ENCODE measurements at regions not wholly inside any gene's neighbourhood (a gene's known extent, or its start where the extent isn't known, plus 50 kb on each side); places are given as distances from the start of the nearest gene placed in this dataset.

DNA sequence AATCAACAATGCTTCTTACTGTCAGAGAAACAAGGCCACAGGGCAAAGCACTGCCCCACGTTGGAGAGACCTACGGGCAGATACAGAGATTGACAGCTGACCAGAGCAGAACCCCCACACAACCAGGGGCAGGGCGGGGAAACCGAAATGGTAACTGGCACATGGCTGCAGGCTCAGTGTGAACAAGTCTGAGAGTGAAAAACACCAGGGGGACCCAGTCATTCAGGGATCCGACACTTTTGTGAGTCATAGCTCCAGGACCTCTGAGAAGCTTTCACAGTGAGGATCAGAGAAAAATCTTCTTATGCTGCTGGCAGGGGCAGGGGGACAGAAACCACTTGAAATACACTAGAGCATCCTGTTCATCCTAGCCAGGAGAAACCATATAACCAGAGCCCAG lies 254.2 kb downstream of the C6orf118 start:
- Histone ChIP-seq H3K9me3 (ENCODE audit: low read length) (peaks cover 86% of the 10 kb centered on the region), H3K4me1 (ENCODE audit: insufficient read depth, low read length) (no peaks in the 10 kb centered on the region), H3K4me2 (ENCODE audit: low read depth, low read length) (no peak overlapping the region), H3K9ac (ENCODE audit: insufficient read depth, low read depth, low read length) (no peak overlapping the region), H3K27me3 (ENCODE audit: control insufficient read depth in 1 of 2, insufficient read depth in 2 of 2, low read length in 2 of 2) (no peaks in the 10 kb centered on the region), H3K27ac (ENCODE audit: extremely low read length, insufficient read depth, low read length) (no peak overlapping the region), H3K79me2 (ENCODE audit: insufficient read depth, low read length) (no peaks in the 10 kb centered on the region), H2AFZ (ENCODE audit: low read length) (no peak overlapping the region), H3K36me3 (replicated peaks in 1 of 2; ENCODE audit: control insufficient read depth in 1 of 2, insufficient read depth in 2 of 2, low read length in 2 of 2) (no peaks in the 10 kb centered on the region), H3K4me3 (replicated peaks in 1 of 3; ENCODE audit: insufficient read depth in 1 of 3, low read depth in 2 of 3, low read length in 3 of 3) (no peak overlapping the region), H4K20me1 (ENCODE audit: insufficient read depth, low read length) (no peaks in the 10 kb centered on the region)
- intact Hi-C loops (cut with micrococcal nuclease; ENCODE audit: unreplicated experiment) (no loop called here), in situ Hi-C loops (cut with HindIII; ENCODE audit: extremely low pct_ligation_motif_present, low pct_unique_long_range_greater_than_20kb) (no loop called here)
- FAIRE-seq = no peak
- DNase-seq (ENCODE audit: low spot score) = no peak
- ChIA-PET CTCF (ENCODE audit: low intra/inter-chr PET ratio, low total read pairs) (no interaction called here), POLR2A (no interaction called here)
- ATAC-seq = no peak
- WGBS (ENCODE audit: low lambda C conversion rate) = 7% methylated on average over 5 of the region's 5 CpGs
- BruUV-seq (replicated peaks) = no TSS peak
- TF ChIP-seq XRCC5 (optimal IDR thresholded peaks at IDR 0.05; ENCODE audit: low read length) = no peak
- TF ChIP-seq ZNF230 (CRISPR knock-in tag; IDR thresholded peaks at IDR 0.05) = no peak
- no peak for TF ChIP-seq ZNF121 (CRISPR knock-in tag; IDR thresholded peaks at IDR 0.05)
- no peak for TF ChIP-seq ELK4 (CRISPR knock-in tag; IDR thresholded peaks at IDR 0.05; ENCODE audit: borderline replicate concordance)
- no peak for TF ChIP-seq DMAP1 (CRISPR knock-in tag; IDR thresholded peaks at IDR 0.05)
- no peak for TF ChIP-seq THYN1 (CRISPR knock-in tag; IDR thresholded peaks at IDR 0.05; ENCODE audit: borderline replicate concordance, low read depth)
- TF ChIP-seq AGO2 (optimal IDR thresholded peaks at IDR 0.05; ENCODE audit: low read depth, low read length) = no peak
- no peak for TF ChIP-seq ZNF430 (CRISPR knock-in tag; IDR thresholded peaks at IDR 0.05)
- no peak for TF ChIP-seq ZNF318 (CRISPR knock-in tag; IDR thresholded peaks at IDR 0.05)
- TF ChIP-seq ZFYVE20 (CRISPR knock-in tag; IDR thresholded peaks at IDR 0.05; ENCODE audit: borderline replicate concordance, low read depth) = no peak
- no peak for TF ChIP-seq ZSCAN9 (CRISPR knock-in tag; IDR thresholded peaks at IDR 0.05; ENCODE audit: borderline replicate concordance)
- TF ChIP-seq SP140L (CRISPR knock-in tag; IDR thresholded peaks at IDR 0.05; ENCODE audit: borderline replicate concordance) = no peak
- TF ChIP-seq, protein P1, sequence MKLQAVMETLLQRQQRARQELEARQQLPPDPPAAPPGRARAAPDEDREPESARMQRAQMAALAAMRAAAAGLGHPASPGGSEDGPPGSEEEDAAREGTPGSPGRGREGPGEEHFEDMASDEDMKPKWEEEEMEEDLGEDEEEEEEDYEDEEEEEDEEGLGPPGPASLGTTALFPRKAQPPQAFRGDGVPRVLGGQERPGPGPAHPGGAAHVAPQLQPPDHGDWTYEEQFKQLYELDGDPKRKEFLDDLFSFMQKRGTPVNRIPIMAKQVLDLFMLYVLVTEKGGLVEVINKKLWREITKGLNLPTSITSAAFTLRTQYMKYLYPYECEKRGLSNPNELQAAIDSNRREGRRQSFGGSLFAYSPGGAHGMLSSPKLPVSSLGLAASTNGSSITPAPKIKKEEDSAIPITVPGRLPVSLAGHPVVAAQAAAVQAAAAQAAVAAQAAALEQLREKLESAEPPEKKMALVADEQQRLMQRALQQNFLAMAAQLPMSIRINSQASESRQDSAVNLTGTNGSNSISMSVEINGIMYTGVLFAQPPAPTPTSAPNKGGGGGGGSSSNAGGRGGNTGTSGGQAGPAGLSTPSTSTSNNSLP (IDR thresholded peaks at IDR 0.05; ENCODE audit: low read depth, low read length) = no peak
- TF ChIP-seq SMC3 (IDR thresholded peaks at IDR 0.05; ENCODE audit: low read length) = no peak
- no peak for TF ChIP-seq ZNF446 (CRISPR knock-in tag; IDR thresholded peaks at IDR 0.05)
- no peak for TF ChIP-seq ZBTB42 (CRISPR knock-in tag; IDR thresholded peaks at IDR 0.05)

All from HepG2 (cell line).